ENCODE measurements at regions not wholly inside any gene's neighbourhood (a gene's known extent, or its start where the extent isn't known, plus 50 kb on each side); places are given as distances from the start of the nearest gene placed in this dataset.
"Not testable (repeated sequence)": the region's sequence is repeated elsewhere in the genome, so short reads cannot be mapped to it uniquely, and the experiment has no call there.

DNA sequence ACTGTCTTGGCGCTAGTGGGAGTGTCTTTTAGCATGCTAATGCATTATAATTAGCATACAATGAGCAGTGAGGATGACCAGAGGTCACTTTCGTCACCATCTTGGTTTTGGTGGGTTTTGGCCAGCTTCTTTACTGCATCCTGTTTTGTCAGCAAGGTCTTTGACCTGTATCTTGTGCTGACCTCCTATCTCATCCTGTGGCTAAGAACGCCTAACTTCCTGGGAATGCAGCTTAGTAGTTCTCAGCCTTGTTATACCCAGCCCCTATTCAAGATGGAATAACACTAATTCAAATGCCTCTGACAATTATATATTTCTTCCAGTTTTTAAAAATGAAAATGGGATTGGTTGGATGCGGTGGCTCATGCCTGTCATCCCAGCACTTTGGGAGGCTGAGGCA lies 92.0 kb upstream of the TMTC4 start:
- peaks cover 11% of the 10 kb centered on the region for H3K9me3 Mint-ChIP-seq
- H3K27me3 ChIP-seq (ENCODE audit: insufficient read depth); H3K4me1 ChIP-seq (ENCODE audit: insufficient read depth); H3K27me3 Mint-ChIP-seq (ENCODE audit: insufficient read depth, low read depth, poor library complexity); H3K9me2 ChIP-seq (ENCODE audit: insufficient read depth); ATAC-seq; H3K4me3 ChIP-seq; H3K36me3 ChIP-seq (ENCODE audit: insufficient read depth); H3K27ac ChIP-seq (ENCODE audit: low read depth); H3K79me2 ChIP-seq (replicated peaks; ENCODE audit: insufficient read depth); H4K20me1 ChIP-seq (replicated peaks; ENCODE audit: insufficient read depth); H3F3A ChIP-seq (replicated peaks; ENCODE audit: low read depth); H2AFZ ChIP-seq; H3K4me3 Mint-ChIP-seq; H3K4me2 ChIP-seq; H3K27ac Mint-ChIP-seq; H3K36me3 Mint-ChIP-seq (ENCODE audit: low read depth); DNase-seq (ENCODE audit: low spot score); H3K4me1 Mint-ChIP-seq: not testable (repeated sequence)

- H3K79me2 ChIP-seq (replicated peaks; ENCODE audit: insufficient read depth), result no peaks in the 10 kb centered on the region
- Mint-ChIP-seq H3K4me1 (no peaks in the 10 kb centered on the region; the same call in 2 of the 3 replicates), H3K36me3 (ENCODE audit: low read depth) (peaks cover 3% of the 10 kb centered on the region; the same call in 2 of the 3 replicates), H3K4me3 (no peak overlapping the region), H3K9me3 (peaks cover 7% of the 10 kb centered on the region), H3K27me3 (ENCODE audit: insufficient read depth, low read depth, poor library complexity) (peaks cover 3% of the 10 kb centered on the region), H3K27ac (no peak overlapping the region)
- no peak overlapping the region for H3K4me2 ChIP-seq
- DNase-seq (ENCODE audit: low spot score) (no peak), ATAC-seq (no peak)
- no peak overlapping the region for H3K27ac ChIP-seq (ENCODE audit: low read depth)
- H3F3A ChIP-seq (replicated peaks; ENCODE audit: low read depth), result no peaks in the 10 kb centered on the region
- 0 out of 2 replicates have a peak, but pooled peaks cover 3% of the 10 kb centered on the region for H3K9me2 ChIP-seq (ENCODE audit: insufficient read depth)
- TF ChIP-seq ZNF331 (CRISPR knock-in tag; IDR thresholded peaks at IDR 0.05; ENCODE audit: low read depth), result no peak
- TF ChIP-seq, protein P1, sequence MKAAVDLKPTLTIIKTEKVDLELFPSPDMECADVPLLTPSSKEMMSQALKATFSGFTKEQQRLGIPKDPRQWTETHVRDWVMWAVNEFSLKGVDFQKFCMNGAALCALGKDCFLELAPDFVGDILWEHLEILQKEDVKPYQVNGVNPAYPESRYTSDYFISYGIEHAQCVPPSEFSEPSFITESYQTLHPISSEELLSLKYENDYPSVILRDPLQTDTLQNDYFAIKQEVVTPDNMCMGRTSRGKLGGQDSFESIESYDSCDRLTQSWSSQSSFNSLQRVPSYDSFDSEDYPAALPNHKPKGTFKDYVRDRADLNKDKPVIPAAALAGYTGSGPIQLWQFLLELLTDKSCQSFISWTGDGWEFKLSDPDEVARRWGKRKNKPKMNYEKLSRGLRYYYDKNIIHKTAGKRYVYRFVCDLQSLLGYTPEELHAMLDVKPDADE (IDR thresholded peaks at IDR 0.05), result no peak
- no peak for TF ChIP-seq REST (IDR thresholded peaks at IDR 0.05; ENCODE audit: unreplicated experiment)
- no peak for TF ChIP-seq ZNF114 (CRISPR knock-in tag; IDR thresholded peaks at IDR 0.05)
- TF ChIP-seq STAT1 (IDR thresholded peaks at IDR 0.05; ENCODE audit: unreplicated experiment), result no peak
- TF ChIP-seq CREB1 (CRISPR knock-in tag; IDR thresholded peaks at IDR 0.05; ENCODE audit: low read depth), result no peak
- TF ChIP-seq JUNB (IDR thresholded peaks at IDR 0.05; ENCODE audit: unreplicated experiment), result no peak
- TF ChIP-seq NANOG (IDR thresholded peaks at IDR 0.05; ENCODE audit: borderline replicate concordance), result no peak
- TF ChIP-seq, protein P2, sequence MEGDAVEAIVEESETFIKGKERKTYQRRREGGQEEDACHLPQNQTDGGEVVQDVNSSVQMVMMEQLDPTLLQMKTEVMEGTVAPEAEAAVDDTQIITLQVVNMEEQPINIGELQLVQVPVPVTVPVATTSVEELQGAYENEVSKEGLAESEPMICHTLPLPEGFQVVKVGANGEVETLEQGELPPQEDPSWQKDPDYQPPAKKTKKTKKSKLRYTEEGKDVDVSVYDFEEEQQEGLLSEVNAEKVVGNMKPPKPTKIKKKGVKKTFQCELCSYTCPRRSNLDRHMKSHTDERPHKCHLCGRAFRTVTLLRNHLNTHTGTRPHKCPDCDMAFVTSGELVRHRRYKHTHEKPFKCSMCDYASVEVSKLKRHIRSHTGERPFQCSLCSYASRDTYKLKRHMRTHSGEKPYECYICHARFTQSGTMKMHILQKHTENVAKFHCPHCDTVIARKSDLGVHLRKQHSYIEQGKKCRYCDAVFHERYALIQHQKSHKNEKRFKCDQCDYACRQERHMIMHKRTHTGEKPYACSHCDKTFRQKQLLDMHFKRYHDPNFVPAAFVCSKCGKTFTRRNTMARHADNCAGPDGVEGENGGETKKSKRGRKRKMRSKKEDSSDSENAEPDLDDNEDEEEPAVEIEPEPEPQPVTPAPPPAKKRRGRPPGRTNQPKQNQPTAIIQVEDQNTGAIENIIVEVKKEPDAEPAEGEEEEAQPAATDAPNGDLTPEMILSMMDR (conservative IDR thresholded peaks at IDR 0.05; ENCODE audit: low read depth in 2 of 2), result no peak
- no peaks in the 10 kb centered on the region; the same call in 1 of the 2 replicates for H3K36me3 ChIP-seq (ENCODE audit: insufficient read depth)
- no peak overlapping the region for H3K4me3 ChIP-seq
- H3K4me1 ChIP-seq (ENCODE audit: insufficient read depth), result no peaks in the 10 kb centered on the region
- H2AFZ ChIP-seq, result no peak overlapping the region
- H3K27me3 ChIP-seq (ENCODE audit: insufficient read depth), result no peaks in the 10 kb centered on the region
- H4K20me1 ChIP-seq (replicated peaks; ENCODE audit: insufficient read depth), result no peaks in the 10 kb centered on the region
These were observed 90.3 kb upstream of the TMTC4 start for GRCh38 chr13:100764937-100765336.

DNA sequence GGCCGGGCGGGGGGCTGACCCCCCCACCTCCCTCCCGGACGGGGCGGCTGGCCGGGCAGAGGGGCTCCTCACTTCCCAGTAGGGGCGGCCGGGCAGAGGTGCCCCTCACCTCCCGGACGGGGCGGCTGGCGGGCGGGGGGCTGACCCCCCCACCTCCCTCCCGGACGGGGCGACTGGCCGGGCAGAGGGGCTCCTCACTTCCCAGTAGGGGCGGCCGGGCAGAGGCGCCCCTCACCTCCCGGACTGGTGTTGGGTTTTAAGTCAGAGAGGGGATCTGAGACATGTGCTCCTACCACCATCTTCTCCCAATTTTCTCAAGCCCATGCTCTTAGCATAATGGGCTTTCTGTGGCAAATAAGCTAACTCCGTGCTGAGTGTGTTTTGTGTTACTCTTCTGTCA lies 87.5 kb upstream of the TMTC4 start:
- H3F3A ChIP-seq (replicated peaks; ENCODE audit: low read depth); H3K27me3 Mint-ChIP-seq (ENCODE audit: insufficient read depth, low read depth, poor library complexity); H3K27ac Mint-ChIP-seq; H3K36me3 Mint-ChIP-seq (ENCODE audit: low read depth); H3K4me3 ChIP-seq; H3K27me3 ChIP-seq (ENCODE audit: insufficient read depth); H3K9me2 ChIP-seq (ENCODE audit: insufficient read depth); H3K27ac ChIP-seq (ENCODE audit: low read depth); H3K9me3 Mint-ChIP-seq; H3K4me3 Mint-ChIP-seq; H3K4me1 Mint-ChIP-seq; H3K4me1 ChIP-seq (ENCODE audit: insufficient read depth); DNase-seq (ENCODE audit: low spot score); H4K20me1 ChIP-seq (replicated peaks; ENCODE audit: insufficient read depth); ATAC-seq; H2AFZ ChIP-seq; H3K36me3 ChIP-seq (ENCODE audit: insufficient read depth); H3K4me2 ChIP-seq; H3K79me2 ChIP-seq (replicated peaks; ENCODE audit: insufficient read depth): not testable (repeated sequence)

All from GM23338 (cell line).